ENCODE measurements at regions not wholly inside any gene's neighbourhood (a gene's known extent, or its start where the extent isn't known, plus 50 kb on each side); places are given as distances from the start of the nearest gene placed in this dataset.
"Not testable (repeated sequence)": the region's sequence is repeated elsewhere in the genome, so short reads cannot be mapped to it uniquely, and the experiment has no call there.

- Histone ChIP-seq H3K36me3 (no peaks in the 10 kb centered on the region), H3K27ac (no peak overlapping the region), H3K9me3 (no peaks in the 10 kb centered on the region), H3K4me3 (no peak overlapping the region), H3K4me1 (ENCODE audit: insufficient read depth) (no peaks in the 10 kb centered on the region), H3K27me3 (no peaks in the 10 kb centered on the region)
- TF ChIP-seq EP300 (IDR thresholded peaks at IDR 0.05) (no peak), POLR2A (IDR thresholded peaks at IDR 0.05) (no peak)
- TF ChIP-seq, protein P1, sequence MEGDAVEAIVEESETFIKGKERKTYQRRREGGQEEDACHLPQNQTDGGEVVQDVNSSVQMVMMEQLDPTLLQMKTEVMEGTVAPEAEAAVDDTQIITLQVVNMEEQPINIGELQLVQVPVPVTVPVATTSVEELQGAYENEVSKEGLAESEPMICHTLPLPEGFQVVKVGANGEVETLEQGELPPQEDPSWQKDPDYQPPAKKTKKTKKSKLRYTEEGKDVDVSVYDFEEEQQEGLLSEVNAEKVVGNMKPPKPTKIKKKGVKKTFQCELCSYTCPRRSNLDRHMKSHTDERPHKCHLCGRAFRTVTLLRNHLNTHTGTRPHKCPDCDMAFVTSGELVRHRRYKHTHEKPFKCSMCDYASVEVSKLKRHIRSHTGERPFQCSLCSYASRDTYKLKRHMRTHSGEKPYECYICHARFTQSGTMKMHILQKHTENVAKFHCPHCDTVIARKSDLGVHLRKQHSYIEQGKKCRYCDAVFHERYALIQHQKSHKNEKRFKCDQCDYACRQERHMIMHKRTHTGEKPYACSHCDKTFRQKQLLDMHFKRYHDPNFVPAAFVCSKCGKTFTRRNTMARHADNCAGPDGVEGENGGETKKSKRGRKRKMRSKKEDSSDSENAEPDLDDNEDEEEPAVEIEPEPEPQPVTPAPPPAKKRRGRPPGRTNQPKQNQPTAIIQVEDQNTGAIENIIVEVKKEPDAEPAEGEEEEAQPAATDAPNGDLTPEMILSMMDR (IDR thresholded peaks at IDR 0.05), result no peak
- intact Hi-C loops (cut with DNase I), result no loop called here
- 95% methylated on average over 17 of the region's 17 CpGs for WGBS, 3 donors
- DNase-seq, result no peak
These were observed 84.2 kb downstream of the DAPL1 start for GRCh38 chr2:158879229-158879903.

DNA sequence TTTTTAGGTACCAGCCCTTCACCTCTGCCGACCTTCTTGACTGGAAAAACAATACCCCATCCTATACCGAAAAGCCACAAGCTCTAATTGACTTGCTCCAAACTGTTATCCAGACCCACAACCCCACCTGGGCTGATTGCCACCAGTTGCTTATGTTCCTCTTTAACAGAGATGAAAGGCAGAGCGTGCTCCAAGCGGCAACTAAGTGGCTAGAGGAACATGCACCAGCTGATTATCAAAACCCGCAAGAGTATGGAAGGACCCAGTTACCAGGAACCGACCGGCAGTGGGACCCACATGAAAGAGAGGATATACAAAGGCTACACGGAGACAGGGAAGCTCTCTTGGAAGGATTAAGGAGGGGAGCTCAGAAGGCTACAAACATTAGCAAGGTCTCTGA is 86.1 kb upstream of the TANC1 start:
- no peak for TF ChIP-seq EP300 (IDR thresholded peaks at IDR 0.05)
- TF ChIP-seq, protein P1 (IDR thresholded peaks at IDR 0.05), result no peak
- intact Hi-C loops (cut with DNase I), result no loop called here
- Histone ChIP-seq H3K4me1 (ENCODE audit: insufficient read depth) (no peaks in the 10 kb centered on the region), H3K4me3 (no peak overlapping the region), H3K27me3 (no peaks in the 10 kb centered on the region), H3K36me3 (no peaks in the 10 kb centered on the region), H3K9me3 (no peaks in the 10 kb centered on the region), H3K27ac (no peak overlapping the region)
- 82 to 84% (median 83%) methylated on average over 8 of the region's 8 CpGs for WGBS, 3 donors
- DNase-seq, result no peak

DNA sequence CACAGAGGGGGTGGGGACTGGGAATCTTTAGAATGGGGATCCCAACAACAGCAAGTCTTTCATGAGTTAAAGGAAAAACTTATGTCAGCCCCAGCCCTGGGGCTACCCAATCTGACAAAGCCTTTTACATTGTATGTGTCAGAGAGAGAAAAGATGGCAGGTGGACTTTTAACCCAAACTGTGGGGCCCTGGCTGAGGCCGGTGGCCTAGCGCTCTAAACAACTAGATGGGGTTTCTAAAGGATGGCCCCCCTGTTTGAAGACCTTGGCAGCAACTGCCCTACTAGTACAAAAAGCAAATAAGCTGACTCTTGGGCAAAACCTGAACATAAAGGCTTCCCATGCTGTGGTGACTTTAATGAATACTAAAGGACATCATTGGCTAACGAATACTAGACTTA is 83.9 kb upstream of the TANC1 start:
- H3K27me3 ChIP-seq; DNase-seq; H3K36me3 ChIP-seq; intact Hi-C loops (cut with DNase I); H3K4me3 ChIP-seq; H3K27ac ChIP-seq; H3K9me3 ChIP-seq; H3K4me1 ChIP-seq (ENCODE audit: insufficient read depth): not testable (repeated sequence)
- 90 to 93% (median 91%) methylated on average over 3 of the region's 3 CpGs for WGBS, 3 donors

- H3K4me1 ChIP-seq (ENCODE audit: insufficient read depth); DNase-seq; H3K9me3 ChIP-seq; H3K4me3 ChIP-seq; H3K36me3 ChIP-seq; H3K27ac ChIP-seq; intact Hi-C loops (cut with DNase I); H3K27me3 ChIP-seq: not testable (repeated sequence)
- WGBS, 3 donors, result 75 to 82% (median 79%) methylated on average over 8 of the region's 8 CpGs
These were observed 83.3 kb upstream of the TANC1 start for GRCh38 chr2:158885018-158885678.

DNA sequence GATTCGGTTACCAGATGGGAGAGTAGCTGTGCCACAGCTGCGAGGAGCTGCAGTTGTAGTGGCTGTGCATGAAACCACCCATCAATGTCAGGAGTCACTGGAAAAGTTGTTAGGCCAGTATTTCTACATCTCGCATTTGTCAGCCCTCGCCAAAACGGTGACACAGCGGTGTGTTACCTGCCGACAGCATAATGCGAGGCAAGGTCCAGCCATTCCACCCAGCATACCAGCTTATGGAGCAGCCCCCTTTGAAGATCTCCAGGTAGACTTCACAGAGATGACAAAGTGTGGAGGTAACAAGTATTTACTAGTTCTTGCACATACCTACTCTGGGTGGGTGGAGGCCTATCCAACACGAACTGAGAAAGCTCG is 82.8 kb upstream of the TANC1 start:
- H3K27me3 ChIP-seq; H3K9me3 ChIP-seq; DNase-seq; H3K4me3 ChIP-seq; intact Hi-C loops (cut with DNase I); H3K4me1 ChIP-seq (ENCODE audit: insufficient read depth); H3K27ac ChIP-seq; H3K36me3 ChIP-seq: not testable (repeated sequence)
- WGBS, 3 donors, result 95 to 97% (median 96%) methylated on average over 10 of the region's 10 CpGs

DNA sequence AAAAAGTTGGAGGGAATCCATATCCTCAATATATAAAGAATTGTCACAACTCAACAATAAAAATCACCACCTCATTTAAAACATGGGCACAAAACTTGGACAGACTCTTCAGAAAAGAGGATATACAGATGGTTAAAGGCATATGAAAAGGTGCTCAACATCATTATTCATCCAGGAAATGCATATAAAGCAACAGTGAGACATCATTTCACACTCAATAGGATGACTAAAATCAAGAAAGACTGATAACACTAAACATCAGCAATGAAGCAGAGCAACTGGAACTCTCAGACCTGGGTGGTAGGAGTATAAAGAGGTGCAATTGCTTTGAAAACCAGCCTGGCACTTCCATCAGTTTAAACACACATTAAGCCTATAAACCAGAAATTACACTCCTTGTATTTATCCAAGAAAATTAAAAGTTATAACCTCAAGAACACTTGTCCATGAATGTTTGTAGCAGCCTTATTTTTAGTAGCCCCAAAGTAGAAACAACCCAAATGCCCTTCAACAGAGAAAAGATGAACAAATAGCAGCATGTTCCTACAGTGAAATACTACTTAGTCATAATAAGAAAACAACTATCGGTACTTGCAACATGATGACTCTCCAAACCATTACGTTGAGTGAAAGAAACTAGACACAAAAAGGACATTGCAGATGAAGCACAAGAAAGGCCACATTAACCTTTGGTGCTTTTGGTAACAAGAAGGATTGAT is 79.1 kb upstream of the TANC1 start:
- no peak overlapping the region for H3K27ac ChIP-seq
- DNase-seq, result no peak
- TF ChIP-seq, protein P1 (IDR thresholded peaks at IDR 0.05), result no peak
- TF ChIP-seq EP300 (IDR thresholded peaks at IDR 0.05), result no peak
- TF ChIP-seq POLR2A (IDR thresholded peaks at IDR 0.05), result no peak
- H3K4me3 ChIP-seq, result no peak overlapping the region
- WGBS, 3 donors, result 95 to 97% (median 95%) methylated on average over 2 of the region's 2 CpGs
- H3K9me3 ChIP-seq, result no peaks in the 10 kb centered on the region
- intact Hi-C loops (cut with DNase I), result no loop called here
- H3K27me3 ChIP-seq, result no peaks in the 10 kb centered on the region
- H3K4me1 ChIP-seq (ENCODE audit: insufficient read depth), result peaks cover 4% of the 10 kb centered on the region
- H3K36me3 ChIP-seq, result no peaks in the 10 kb centered on the region
